ENCODE measurements at regions not wholly inside any gene's neighbourhood (a gene's known extent, or its start where the extent isn't known, plus 50 kb on each side); places are given as distances from the start of the nearest gene placed in this dataset.
"Not testable (repeated sequence)": the region's sequence is repeated elsewhere in the genome, so short reads cannot be mapped to it uniquely, and the experiment has no call there.

DNA sequence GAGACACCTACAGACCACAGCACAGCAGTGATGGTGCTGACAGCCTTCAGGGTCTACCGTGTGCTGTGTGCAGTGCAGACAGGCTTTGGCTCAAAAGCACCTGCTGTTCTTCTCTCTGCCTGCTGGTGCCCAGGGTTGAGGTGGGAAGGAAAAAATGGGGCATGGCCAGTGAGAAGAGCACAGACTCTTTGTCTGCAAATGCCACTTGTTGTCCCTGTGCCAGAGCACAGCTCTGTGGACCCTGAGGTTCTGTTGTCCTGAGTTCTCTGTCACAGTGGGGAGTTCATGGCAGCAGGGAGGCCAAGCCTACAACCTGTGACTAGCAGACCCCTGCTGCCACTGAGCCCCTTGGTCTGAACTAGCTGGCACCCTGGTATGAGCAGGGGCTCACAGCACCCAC lies 376.7 kb downstream of the GLRX3 start:
- no peak for DNase-seq (ENCODE audit: low spot score)

DNA sequence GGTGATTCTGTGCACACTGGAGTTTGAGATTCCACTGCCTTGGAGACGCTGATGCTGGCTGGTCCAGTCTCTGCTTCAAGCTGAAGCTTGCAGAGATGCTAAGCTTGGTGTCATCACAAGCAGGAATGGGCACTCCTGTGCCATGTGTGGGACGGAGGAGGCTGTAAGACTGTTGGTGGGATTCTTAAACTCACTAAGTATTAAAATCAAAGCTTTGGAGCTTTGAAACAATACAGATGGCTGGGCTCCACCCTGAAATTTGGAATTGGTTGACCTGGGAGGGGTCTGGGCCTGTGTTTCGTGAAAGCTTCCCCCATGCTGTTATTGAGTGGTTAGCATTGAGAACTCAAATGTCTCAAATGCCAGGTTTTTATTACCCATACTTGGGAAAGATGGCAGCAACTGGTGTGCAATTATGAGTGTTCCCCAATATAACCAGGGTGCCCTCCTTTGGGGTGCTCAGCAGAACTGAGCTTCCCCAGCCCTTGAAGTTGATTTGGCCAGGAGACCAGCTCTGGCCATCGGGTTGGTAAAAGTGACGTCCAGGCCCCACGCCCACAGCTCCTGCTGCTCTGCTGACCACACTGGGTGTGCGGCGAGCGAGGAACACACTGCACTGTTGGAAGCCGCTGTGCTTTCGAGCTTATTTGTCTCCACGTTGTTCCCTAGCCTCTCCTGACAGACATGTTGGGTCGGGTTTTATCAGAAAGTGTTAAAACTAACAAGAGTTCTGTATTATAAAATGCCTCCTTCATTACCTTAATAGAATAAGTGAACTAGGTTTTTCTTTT lies 377.7 kb downstream of the GLRX3 start:
- no peak for DNase-seq (ENCODE audit: low spot score)

DNA sequence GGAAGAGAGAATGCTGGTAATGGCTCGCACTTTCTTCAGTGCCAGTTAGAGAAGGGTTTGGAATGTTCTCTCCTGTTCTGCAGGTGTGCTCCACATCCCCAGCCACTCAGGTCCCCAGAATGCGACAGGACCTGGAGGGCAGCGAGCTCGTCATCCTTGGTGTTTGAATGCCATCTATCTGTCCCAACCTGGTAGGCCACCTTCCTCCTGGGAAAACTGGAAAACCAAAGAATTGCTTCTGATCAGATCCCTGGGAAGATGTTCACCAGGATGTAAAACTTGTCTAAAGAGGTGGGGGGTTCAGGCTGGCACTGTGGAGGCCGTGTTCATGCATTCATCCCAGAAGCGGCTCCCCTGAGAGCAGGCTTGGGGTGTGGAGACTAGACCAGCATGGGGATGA lies 379.5 kb downstream of the GLRX3 start:
- DNase-seq (ENCODE audit: low spot score): no peak

DNA sequence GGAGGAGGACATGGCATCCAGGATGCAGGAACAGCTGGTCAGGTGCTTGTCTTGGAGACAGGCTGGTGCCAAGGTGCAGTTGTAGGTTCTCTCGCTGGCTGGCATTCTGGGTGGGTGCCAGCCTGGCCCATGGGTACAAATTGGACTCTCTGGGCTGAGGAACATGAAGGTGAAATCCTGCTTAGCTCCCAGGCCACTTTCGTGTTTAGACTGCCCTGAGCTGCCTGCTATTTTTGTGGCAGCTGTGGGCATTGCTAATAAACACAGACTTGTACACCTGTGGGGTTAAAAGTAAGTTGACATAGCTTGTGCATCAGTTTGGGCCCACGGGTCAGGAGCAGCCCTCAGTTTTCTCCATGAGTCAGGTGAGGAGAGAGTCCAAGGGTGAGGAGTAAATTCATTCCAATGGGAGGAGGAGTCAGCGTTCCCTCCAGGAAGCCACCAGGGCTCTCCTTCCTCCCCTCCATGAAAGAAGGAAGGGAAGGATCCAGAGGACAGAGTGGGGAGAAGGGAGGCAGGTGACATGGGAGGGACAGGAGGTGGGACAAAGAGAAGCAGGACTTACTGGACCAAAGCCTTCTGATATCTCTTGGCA lies 380.0 kb downstream of the GLRX3 start:
- DNase-seq (ENCODE audit: low spot score): no peak

DNA sequence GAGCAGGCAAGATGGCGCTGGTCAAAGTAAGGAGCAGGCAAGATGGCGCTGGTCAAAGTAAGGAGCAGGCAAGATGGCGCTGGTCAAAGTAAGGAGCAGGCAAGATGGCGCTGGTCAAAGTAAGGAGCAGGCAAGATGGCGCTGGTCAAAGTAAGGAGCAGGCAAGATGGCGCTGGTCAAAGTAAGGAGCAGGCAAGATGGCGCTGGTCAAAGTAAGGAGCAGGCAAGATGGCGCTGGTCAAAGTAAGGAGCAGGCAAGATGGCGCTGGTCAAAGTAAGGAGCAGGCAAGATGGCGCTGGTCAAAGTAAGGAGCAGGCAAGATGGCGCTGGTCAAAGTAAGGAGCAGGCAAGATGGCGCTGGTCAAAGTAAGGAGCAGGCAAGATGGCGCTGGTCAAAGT lies 382.7 kb downstream of the GLRX3 start:
- DNase-seq (ENCODE audit: low spot score): not testable (repeated sequence)

DNA sequence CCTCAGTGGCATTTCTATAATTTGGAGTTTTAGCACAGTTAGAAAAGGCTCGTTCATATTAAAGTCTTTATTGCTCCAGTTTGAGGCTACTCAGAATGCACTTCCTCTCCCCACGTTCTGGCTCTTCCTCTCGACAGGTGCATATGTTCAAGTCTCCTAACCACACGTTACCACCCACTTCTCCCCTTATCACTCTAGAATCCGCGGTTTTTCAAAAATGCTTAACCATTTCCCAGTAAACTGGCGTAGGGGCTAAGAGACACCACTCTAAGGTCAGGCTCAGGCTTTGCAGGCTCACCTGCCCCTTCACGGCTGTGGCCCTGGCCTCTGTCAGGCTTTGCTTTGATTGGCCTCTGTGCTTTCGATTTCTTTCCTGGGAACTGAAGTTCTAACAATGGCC lies 383.6 kb downstream of the GLRX3 start:
- DNase-seq (ENCODE audit: low spot score): no peak

DNA sequence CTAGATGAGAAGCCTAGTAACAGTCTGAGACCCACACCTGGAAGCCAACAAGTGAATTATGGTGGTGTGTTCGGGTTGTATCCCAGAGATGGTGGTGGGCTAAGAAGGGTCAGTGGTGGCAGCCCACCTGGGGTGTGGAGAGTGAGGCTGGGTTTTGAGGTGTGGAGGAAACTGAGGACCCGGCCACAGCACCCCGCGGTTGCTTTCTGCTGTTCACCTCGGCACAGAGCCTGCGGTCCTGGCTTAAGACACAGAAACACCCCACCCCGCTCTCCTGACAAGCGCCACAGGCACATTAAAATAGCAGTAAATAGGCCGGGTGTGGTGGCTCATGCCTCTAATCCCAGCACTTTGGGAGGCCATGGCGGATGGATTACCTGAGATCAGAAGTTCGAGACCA lies 395.1 kb downstream of the GLRX3 start:
- DNase-seq (ENCODE audit: low spot score): no peak

DNA sequence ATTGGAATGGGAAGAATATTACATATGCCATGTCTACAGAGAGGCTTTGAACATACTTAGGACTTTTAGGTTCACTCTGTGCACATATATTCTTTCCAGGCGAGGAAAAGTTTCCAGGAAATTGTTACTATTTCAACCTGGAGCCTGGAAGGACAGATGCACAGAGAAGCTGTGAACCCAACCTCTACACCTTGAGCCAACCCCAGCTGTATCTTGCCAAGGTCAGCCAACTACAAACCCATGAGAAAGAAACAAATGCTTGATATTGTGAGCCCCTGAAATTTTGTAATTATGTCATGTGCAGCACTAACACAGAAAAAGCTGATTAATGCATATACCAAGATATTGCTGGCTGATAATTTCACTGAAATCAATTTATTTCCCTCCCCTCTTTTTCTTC lies 404.9 kb downstream of the GLRX3 start:
- DNase-seq (ENCODE audit: low spot score): no peak

DNA sequence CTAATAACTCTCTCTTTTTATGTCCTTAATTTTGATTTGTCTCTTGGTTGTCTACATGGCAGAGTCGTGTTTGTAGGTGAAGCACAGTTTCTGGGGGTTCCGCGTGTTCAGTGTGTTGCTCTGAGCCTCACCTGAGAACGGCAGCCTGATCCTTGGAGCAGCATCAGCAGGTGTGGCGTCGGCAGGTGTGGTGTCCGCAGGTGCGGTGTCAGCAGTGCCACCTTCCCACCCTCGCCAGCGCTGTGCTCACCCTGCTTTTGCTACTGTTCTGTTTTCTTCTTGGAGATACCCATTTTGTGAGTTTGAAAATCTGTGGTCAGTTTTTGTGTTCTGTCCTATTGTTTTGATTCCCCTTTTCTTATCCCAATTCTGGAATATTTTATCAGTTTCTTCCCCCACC lies 406.6 kb downstream of the GLRX3 start:
- no peak for DNase-seq (ENCODE audit: low spot score)

DNA sequence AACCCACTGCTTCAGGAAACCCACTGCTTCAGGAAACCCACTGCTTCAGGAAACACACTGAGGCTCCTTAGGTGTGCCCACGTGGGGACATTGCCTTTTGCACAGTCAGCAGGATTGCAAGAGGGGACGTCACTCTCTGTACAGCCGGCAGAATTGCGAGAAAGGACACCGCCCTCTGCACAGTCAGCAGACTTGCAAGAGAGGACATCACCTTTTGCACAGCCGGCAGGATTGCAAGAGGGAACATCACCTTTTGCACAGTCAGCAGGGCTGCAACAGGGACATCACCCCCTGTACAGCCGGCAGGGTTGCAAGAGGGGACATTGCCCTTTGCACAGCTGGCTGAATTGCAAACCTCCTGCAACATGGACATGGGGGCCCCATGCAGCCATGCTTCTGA lies 407.6 kb downstream of the GLRX3 start:
- DNase-seq (ENCODE audit: low spot score): no peak

DNA sequence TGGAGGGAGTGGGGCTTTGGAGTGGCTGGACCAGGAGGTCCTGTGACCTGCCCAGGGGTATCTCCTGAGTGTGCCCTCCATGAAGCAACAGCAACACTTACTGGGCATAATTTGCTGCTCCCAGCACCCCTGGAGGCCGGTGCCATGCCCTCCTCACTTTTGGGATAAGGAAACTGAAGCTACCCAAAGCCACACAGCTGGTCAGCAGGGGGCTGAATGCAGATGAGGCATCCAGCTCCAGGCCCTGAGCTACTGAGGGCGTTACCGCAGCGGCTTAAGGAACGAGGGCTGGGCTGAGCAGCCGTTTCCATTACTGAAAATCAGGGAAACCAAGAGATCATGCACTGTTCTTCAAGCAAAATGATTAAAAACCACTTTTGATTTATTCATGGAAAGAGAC lies 408.9 kb downstream of the GLRX3 start:
- DNase-seq (ENCODE audit: low spot score): no peak

DNA sequence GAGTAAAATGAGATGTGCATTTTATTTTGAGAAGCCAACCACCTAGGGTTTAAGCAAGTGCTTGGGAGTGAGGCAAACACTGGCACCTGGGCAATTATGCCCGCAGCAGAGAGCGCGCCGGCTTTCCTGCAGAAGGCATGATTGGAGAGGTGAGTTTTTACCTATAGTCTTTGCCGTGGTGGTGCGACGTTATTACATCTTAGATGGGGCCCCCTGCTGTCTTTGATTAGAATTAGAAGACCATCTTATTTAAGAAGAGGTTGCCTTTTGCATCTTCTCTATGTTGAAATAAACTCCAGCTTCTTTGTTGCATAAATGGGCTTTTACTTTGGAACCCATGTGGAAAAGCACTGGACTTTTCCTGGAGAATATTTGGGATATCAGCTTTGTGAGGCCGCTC lies 409.5 kb downstream of the GLRX3 start:
- DNase-seq (ENCODE audit: low spot score): no peak

DNA sequence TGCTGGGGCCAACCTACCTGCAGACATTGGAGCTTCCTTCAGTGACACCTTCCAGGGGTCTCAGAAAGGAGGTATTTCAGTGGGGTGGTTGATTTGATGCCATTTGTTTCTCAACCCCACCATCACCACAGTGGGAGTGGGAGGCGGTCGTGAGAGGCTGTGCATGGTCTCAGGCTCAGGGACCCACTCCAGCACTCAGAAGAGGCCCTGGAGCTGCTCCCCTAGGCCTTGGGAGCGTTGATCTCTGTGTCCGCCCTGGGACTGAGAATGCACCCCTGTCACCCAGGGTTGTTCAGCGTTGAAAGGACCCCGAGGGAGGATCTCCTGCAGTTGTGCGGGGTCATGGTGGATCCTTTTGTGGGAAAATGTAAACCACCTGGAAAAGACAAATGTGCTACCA lies 410.6 kb downstream of the GLRX3 start:
- DNase-seq (ENCODE audit: low spot score): no peak

DNA sequence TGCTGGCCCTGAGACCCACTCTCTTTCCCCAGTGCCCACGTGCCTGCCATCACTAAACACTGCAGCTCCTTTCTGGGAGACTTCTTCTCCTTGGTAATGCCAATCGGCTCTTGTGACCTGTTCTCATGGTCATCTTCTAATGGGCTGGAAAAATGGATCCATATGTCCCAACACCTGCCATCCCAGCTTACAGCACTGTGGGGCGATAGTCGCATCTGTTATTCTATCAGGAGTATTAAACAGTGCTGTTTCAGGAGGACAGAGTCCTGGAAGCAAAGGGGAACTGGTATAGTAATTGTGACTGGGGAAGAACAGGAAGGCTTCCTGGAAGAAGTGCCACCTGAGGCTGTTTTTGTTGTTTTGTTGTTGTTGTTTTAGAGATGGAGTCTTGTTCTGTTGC lies 411.2 kb downstream of the GLRX3 start:
- no peak for DNase-seq (ENCODE audit: low spot score)

DNA sequence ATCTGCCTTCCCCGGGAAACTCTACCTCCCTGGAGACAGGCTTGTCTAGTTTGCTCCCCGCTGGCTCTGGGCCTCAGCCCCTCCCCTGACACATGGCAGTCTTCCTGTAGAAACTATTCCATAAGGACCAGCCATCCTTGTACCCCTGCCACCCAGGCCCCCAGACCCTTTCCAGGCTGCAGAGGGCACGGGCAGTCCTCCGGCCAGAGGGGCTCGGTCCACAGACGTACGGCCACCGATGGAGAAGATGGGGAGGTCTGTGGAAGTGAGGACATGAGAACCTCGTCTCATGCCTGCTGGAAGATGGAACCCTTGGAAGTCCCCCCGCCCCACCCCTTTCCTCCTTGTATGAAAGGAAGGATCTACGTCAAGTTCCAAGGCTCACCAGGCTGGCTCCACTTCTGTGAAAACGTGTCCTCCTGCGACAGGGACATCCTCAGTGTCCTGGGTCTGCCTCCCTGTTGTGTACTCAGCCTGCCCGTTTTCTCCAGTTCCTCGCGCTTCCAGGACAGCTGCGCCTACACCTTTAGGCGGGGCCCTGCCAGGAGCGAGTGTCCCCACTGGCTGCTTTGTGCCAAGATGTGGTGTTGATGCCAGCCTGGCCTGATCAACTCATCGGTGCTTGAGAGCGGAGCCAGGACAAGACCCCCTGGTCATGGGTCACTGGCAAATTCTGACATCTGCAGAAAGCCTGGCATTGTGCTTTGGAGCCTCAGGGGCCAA lies 414.9 kb downstream of the GLRX3 start:
- DNase-seq (ENCODE audit: low spot score): no peak

DNA sequence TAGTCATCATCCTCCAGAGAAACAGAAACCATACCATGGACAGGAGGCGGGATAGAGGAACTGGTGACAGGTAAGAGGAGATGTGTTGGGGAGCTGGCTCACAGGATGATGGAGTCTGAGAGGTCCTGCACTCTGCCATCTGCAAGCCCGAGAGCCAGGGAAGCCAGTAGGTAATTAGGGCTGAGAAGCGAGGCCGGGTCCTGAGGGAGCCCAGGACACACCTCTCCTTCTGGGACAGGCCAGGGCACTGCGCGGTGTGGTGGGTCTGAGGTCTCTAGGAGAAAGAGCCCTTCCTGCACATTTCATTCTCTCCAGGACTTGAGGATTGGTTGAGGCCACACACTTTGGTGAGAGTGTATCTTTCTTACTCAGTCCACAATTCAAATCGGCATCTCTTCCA lies 415.5 kb downstream of the GLRX3 start:
- DNase-seq (ENCODE audit: low spot score): no peak

DNA sequence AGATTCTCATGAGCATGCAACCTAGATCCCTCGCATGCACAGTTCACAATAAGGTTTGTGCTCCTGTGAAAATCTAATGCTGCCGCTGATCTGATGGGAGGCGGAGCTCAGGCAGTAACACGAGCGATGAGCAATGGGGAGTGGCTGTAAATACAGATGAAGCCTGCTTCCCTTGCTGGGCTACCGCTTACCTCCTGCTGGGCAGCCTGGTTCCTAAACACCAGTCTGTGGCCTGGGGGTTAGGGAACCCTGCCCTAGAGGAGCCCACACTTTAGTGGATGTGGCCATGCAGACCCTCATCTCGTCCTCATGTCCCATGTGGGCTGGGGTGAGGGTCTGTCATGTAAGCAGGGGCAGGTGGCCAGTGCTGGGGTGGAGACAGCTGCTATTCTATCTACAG lies 417.6 kb downstream of the GLRX3 start:
- no peak for DNase-seq (ENCODE audit: low spot score)

DNA sequence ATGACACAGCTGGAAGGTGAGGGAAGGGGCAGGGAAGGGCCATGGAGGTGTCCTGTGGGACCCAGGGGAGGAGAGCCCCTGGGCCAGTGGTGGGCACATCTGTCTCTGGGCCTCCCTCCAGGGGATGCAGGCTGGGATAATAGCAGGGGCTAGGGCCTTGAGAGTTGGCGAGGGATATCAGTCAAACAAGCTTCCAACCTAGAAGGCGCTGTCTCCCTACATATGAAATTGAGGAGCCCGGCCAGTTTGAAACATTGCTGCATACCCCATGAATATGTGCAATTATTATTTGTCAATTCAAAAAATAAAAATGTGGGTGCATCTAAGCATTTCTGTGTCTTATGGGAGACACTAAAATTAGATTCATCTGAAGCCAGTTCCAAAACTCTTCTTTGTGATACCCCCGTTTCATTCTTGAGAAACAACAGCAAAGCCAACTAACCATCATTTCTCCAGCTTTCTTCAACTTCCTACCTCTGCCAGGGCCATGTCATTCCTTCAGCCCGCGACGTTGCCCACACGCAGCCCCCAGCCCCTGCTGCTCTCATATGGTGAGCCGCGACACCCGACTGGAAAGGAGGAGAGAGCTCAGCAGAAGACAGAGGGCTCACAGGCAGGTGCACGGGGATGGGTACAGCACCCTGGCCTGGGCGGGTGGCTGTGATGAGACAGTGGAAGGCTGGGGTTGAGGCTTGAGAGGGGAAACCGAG lies 418.7 kb downstream of the GLRX3 start:
- no peak for DNase-seq (ENCODE audit: low spot score)

DNA sequence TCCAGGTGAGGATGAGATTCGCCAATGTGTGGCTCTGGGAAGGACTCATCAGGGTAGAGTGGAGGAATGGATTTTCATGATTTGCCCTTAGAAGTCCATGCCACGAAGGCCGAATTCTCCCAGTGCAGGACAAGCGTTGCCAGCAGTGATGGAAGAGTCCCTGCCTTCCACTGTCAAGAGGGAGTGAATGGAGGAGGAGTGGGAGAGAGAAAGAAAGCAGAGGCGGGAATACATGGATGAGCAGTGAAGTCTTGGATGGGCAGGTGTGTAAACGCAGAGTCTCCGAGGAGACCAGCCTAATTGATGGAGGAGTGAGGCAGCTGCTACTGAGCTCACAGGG lies 419.2 kb downstream of the GLRX3 start:
- DNase-seq (ENCODE audit: low spot score): no peak

DNA sequence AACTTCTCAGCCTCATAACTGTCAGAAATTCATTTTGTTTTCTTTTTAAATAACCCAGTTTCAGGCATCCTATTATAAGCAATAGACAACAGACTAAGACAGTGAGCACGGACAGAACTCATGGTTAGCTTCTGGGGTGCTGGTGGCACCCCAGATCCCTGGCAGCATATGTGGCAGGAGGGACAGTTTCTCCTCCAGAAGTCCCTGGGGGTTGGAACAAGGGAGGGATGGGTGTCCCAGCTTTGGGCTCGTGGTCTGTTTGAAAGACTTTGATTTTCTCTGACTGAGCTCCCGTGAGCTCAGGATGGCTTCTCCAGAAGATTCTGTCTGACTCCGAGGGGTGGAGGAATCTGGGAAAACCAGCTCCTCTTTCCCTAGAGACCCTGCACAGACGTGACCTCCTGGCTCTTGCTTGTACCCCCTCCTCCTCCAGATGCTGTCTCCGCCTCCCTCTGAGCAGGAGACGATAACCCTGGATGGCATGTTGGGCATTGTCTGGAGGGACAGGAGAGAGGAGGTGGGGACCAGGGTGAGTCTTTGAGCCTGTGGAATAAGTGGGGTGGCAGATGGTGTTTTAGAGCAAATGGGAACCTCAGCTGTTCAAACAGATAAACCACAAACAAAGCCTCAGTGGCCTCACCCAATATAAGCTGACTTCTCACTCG lies 421.1 kb downstream of the GLRX3 start:
- DNase-seq (ENCODE audit: low spot score): no peak

DNA sequence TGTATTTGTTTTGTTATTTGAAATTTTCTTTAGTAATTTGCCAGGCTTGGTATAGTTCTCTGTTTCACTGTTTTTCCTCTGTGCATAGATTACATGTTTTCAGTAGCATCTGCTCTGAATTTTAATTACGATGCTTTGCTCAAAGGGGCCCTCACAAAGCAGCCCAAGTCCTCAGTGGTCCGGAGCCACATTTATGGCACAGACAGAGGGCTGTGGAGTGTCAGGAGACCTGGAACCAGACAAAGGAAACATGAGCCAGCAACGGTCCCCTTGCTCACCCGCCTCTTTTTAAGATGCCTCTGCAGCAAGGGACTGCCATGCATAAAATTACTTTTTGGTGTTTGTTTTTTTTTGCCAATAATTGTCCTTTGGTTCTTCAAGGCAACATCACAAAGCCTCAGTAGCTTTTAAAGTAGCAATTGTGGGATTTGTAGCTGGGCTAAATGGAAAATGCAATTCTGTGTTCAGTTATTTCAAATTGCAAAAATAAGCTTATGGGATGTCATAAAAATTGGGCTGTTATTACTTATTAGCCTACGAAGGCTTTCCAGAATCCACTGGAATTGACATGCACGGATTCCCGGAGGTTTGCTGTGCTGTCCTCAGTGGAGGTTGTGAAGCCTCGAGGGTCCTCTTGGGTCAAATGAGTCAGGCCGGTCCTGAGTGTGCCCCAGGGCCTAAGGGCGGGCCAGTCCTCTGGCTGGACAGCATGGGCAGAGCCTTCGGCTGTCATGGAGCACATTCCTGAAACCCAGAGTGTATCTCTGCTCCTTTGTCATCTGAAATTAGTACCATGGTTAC lies 422.8 kb downstream of the GLRX3 start:
- DNase-seq (ENCODE audit: low spot score): no peak

DNA sequence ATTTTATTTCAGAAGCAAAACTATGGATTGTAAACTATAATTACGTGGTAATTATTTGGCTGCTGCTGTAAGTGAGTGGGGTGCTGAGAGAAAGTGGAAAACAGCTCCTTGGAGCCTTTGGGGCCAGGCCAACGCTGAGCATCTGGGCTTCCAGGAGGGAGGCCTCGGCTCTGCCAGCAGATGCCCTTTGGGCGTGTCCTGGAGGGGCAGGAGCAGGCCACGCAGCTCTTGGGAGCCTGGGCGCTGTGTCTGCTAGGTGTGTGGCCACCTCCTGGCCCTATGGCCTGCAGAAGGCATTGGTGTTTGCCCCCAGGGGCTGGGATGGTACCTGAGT lies 423.3 kb downstream of the GLRX3 start:
- DNase-seq (ENCODE audit: low spot score): no peak
